Testis (tissue), 2 donors: ENCODE measurements at regions not wholly inside any gene's neighbourhood (a gene's known extent, or its start where the extent isn't known, plus 50 kb on each side); places are given as distances from the start of the nearest gene placed in this dataset.

ENCODE experiments used
- POLR2A ChIP-seq: fragments of 450-650 bp; IDR thresholded peaks from one replicate; pipeline ENCODE4 v1.6.1; 2017; ENCODE audit warnings: antibody characterized with exemption, mild to moderate bottlenecking, moderate library complexity
- TF ChIP-seq, protein P1 (sequence below), 3 experiments: fragments of 450-650 bp in 2 of 3; fragments of 200-600 bp in 1 of 3; sonication (generic) in 1 of 3; IDR thresholded peaks; one replicate each; pipeline ENCODE4 v1.5.1; 2016 to 2019; ENCODE audit warnings: antibody characterized with exemption in 3 of 3, mild to moderate bottlenecking in 2 of 3, moderate library complexity in 1 of 3

DNA sequence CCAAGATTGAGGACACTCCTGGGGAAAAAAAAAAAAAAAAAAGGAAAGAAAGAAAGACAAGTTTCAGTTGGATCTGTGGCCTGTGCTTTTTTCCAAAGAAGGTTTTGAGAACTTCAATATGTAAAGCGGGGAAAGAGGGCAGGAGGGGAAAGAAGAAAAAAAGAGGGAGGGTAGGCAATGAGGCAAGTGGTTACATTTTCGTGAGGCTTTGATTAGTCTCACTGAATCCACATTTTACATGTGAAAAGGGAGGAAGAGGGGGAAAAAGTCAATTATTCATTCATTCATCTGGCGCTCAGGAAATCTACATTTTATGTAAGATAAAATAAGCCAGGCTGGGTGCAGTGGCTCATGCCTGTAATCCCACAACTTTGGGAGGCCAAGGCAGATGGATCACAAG lies 315.2 kb upstream of the PAPPA start:
- TF ChIP-seq, protein P1, sequence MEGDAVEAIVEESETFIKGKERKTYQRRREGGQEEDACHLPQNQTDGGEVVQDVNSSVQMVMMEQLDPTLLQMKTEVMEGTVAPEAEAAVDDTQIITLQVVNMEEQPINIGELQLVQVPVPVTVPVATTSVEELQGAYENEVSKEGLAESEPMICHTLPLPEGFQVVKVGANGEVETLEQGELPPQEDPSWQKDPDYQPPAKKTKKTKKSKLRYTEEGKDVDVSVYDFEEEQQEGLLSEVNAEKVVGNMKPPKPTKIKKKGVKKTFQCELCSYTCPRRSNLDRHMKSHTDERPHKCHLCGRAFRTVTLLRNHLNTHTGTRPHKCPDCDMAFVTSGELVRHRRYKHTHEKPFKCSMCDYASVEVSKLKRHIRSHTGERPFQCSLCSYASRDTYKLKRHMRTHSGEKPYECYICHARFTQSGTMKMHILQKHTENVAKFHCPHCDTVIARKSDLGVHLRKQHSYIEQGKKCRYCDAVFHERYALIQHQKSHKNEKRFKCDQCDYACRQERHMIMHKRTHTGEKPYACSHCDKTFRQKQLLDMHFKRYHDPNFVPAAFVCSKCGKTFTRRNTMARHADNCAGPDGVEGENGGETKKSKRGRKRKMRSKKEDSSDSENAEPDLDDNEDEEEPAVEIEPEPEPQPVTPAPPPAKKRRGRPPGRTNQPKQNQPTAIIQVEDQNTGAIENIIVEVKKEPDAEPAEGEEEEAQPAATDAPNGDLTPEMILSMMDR (IDR thresholded peaks at IDR 0.05), result no peak
- no peak for TF ChIP-seq POLR2A
